ENCODE measurements at regions not wholly inside any gene's neighbourhood (a gene's known extent, or its start where the extent isn't known, plus 50 kb on each side); places are given as distances from the start of the nearest gene placed in this dataset.
"Not testable (repeated sequence)": the region's sequence is repeated elsewhere in the genome, so short reads cannot be mapped to it uniquely, and the experiment has no call there.

DNA sequence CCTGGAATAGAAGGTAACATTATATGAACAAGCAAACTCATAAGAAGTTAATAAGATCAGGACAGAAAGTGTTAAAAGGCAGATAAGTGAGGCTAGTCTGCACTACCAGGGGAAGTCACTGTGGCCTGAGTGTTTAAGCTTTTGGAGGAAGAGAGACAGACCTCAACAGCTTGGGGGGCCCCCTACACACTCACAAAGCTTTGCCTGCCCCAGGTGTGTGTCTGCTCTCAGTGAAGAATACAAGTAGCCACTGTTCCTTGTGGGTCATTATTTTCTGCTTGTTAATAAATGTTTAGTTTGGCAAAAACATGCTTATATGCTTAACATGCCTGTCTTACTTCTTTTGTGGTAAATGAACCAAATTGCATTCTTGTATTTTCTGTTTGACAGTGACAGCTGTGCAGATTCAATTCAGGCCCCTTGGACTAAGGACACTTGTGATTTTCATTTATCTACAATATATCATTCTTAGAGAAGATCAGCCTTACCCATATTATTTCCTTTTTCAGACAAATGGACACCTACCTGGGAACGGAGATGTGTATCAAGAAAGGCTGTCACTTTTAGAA, 50.7 kb upstream of the C12orf71 start:
- Mint-ChIP-seq H3K4me1 (no peaks in the 10 kb centered on the region), H3K36me3 (peaks cover 6% of the 10 kb centered on the region), H3K27ac (no peak overlapping the region), H3K9me3 (no peaks in the 10 kb centered on the region), H3K4me3 (no peak overlapping the region), H3K27me3 (no peaks in the 10 kb centered on the region)

GRCh38 chr12:27140478-27140969, 58.1 kb upstream of the C12orf71 start:
- no peaks in the 10 kb centered on the region for H3K9me3 Mint-ChIP-seq
- peaks cover 13% of the 10 kb centered on the region for H3K4me1 Mint-ChIP-seq
- H3K4me3 Mint-ChIP-seq = no peak overlapping the region
- peaks cover 6% of the 10 kb centered on the region for H3K36me3 Mint-ChIP-seq
- H3K27ac Mint-ChIP-seq = no peak overlapping the region
- H3K27me3 Mint-ChIP-seq = no peaks in the 10 kb centered on the region

- Mint-ChIP-seq H3K4me1 (peaks cover 13% of the 10 kb centered on the region), H3K27me3 (no peaks in the 10 kb centered on the region), H3K9me3 (no peaks in the 10 kb centered on the region), H3K27ac (no peak overlapping the region), H3K36me3 (peaks cover 2% of the 10 kb centered on the region), H3K4me3 (no peak overlapping the region)
Measured at GRCh38 chr12:27142101-27142721, 59.8 kb upstream of the C12orf71 start.

GRCh38 chr12:27143256-27144069, 61.1 kb upstream of the C12orf71 start:
- peak overlapping the region; percentile 71 for H3K4me3 Mint-ChIP-seq
- H3K36me3 Mint-ChIP-seq = peaks cover 2% of the 10 kb centered on the region
- H3K27me3 Mint-ChIP-seq = no peaks in the 10 kb centered on the region
- H3K4me1 Mint-ChIP-seq = peaks cover 13% of the 10 kb centered on the region
- peak overlapping the region; percentile 95 for H3K27ac Mint-ChIP-seq
- no peaks in the 10 kb centered on the region for H3K9me3 Mint-ChIP-seq

DNA sequence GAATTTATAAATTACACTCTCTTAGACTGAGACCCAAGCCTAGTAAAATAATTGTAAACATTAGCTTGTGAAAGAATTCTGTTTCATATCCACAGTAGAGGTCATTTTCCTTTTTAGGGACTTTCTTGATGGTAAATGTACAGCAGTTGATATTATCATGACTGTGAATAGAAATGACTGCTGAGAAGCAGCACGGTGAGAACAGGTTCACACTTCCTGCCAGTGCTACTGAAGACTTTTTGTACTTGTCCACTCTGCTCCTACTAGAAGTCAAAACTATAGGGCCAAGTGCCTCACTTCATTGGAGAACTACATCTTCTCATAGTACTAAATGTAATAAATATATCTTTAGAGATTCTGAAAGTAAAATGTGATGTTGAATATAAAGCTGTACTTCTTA, 63.3 kb upstream of the C12orf71 start:
- not testable (repeated sequence) for H3K36me3 Mint-ChIP-seq, H3K27me3 Mint-ChIP-seq, H3K9me3 Mint-ChIP-seq, H3K27ac Mint-ChIP-seq, H3K4me3 Mint-ChIP-seq
- H3K4me1 Mint-ChIP-seq = peaks cover 13% of the 10 kb centered on the region

GRCh38 chr12:27148373-27148772, 66.0 kb upstream of the C12orf71 start:
- Mint-ChIP-seq H3K27me3 (no peaks in the 10 kb centered on the region), H3K36me3 (no peaks in the 10 kb centered on the region), H3K4me1 (peaks cover 6% of the 10 kb centered on the region), H3K27ac (no peak overlapping the region), H3K4me3 (no peak overlapping the region), H3K9me3 (no peaks in the 10 kb centered on the region)

DNA sequence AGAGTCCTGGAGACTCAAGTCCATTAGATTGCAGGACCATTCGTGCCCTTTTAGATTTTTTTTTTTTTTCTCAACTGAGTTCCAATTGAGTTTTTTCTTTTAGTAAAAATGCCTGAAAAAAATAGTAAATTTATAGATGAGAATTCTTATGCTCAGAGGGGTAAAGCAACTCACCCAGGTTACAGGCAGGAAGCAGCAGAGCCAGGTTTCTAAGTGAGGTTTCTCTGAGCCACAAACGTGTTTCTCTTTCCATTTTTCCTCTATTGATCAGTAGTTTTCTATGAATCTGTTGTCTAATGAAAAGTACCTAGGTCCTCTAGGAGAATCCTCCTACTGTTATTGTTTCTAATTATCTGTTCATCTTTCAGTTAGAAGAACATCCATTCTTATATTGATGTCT, 66.4 kb upstream of the C12orf71 start:
- no peak overlapping the region for H3K27ac Mint-ChIP-seq
- H3K4me1 Mint-ChIP-seq = peaks cover 1% of the 10 kb centered on the region
- H3K36me3 Mint-ChIP-seq = no peaks in the 10 kb centered on the region
- H3K4me3 Mint-ChIP-seq = no peak overlapping the region
- no peaks in the 10 kb centered on the region for H3K27me3 Mint-ChIP-seq
- no peaks in the 10 kb centered on the region for H3K9me3 Mint-ChIP-seq

- Mint-ChIP-seq H3K27me3 (no peaks in the 10 kb centered on the region), H3K9me3 (no peaks in the 10 kb centered on the region), H3K4me3 (no peak overlapping the region), H3K27ac (no peak overlapping the region), H3K36me3 (no peaks in the 10 kb centered on the region), H3K4me1 (no peaks in the 10 kb centered on the region)
Measured at GRCh38 chr12:27151479-27151878, 69.1 kb upstream of the C12orf71 start.

DNA sequence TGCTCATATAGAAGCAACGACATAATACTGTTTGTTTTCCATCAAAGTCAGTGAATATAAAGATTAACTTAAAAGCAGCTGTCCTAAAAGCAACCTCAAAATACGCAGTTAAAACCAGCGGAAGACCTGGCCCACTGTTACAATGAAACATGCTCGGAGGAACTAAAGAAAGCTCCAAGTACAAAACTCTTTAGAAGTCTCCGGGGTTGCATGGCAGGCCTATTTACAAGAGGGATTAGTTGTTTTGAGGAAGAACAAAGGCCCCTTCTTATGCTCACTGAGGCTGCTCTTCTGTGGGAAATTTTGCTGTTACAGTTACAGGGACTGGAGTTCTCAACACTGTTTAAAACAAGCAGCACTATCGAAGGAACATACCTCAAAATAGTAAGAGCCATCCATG, 75.9 kb upstream of the C12orf71 start:
- no peaks in the 10 kb centered on the region for H3K9me3 Mint-ChIP-seq
- no peak overlapping the region for H3K4me3 Mint-ChIP-seq
- H3K27me3 Mint-ChIP-seq = no peaks in the 10 kb centered on the region
- no peaks in the 10 kb centered on the region for H3K36me3 Mint-ChIP-seq
- H3K27ac Mint-ChIP-seq = no peak overlapping the region
- H3K4me1 Mint-ChIP-seq = no peaks in the 10 kb centered on the region

DNA sequence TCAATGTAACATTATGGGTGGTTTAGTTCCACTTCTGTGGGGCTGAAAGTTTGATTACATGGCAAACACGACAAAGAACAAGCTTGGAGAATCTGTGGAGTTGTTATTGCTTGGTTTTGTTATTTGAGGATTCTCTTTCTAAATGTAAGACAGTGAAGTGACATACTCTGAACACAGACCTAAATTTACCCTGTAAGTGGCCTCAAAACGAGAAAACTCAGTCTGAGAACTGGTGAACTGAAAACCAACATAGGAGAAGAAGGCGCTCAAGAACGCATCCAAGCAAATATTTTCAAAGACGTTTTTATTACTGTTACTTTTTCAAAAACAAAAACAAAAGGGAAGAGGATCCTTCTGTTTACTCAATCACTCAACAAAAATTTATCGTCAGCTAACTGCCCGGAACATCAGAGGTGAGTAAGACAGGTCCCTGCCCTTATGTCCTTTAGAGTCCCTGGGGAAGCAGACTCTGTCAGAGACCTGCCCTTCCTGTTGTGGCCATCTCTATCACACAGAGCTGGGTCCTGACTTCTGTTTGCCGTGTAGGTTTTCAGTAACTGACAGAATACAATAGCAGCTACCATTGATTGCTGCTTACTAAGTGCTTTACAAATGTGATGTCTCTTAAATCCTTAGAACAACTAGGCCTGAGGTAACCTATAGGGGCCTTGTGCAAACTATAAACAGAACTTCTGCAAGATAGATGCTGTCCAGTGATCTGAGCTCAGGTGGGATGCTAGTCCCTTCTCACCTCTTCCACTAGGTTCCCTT, 79.3 kb upstream of the C12orf71 start:
- H3K9me3 Mint-ChIP-seq = no peaks in the 10 kb centered on the region

GRCh38 chr12:27162229-27162537, 79.8 kb upstream of the C12orf71 start:
- Mint-ChIP-seq H3K9me3 (no peaks in the 10 kb centered on the region), H3K36me3 (no peaks in the 10 kb centered on the region), H3K4me1 (no peaks in the 10 kb centered on the region), H3K27ac (no peak overlapping the region), H3K27me3 (no peaks in the 10 kb centered on the region), H3K4me3 (no peak overlapping the region)

More for the DNA sequence above, 79.3 kb upstream of the C12orf71 start:
- Mint-ChIP-seq H3K27ac (no peak overlapping the region), H3K4me3 (no peak overlapping the region), H3K36me3 (no peaks in the 10 kb centered on the region), H3K4me1 (no peaks in the 10 kb centered on the region), H3K27me3 (no peaks in the 10 kb centered on the region)

DNA sequence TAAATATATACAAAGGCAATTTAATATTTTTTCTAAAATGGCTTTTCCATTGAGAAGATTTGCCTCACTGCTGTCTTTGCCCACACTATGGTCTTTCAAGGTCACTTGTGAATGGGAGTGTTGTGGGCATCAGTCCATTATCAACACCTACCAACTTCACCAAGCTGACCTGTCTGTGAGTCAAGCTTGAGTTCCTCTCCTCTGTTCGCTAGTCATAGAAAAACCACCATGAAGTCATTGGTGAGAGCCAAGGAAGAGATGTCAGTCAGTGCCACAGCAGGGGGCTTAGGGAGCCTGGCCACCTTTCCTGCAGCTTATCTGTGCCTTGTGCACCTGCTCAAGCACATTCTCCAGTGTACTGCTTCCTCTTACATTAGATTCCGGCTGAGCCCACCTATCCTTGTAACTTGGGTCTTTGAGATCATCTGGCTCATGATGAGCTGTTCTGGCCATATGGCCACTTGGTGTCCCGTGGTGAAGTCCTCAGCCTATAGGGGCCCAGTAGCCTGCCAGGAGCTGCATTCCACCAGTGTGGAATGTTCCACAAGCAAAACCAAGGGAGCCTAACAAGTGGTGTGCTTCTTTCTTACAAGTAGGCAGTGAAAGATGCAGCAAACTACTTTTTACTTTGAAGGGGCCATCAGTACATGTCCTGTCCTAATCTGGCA, 80.8 kb upstream of the C12orf71 start:
- no peaks in the 10 kb centered on the region for H3K9me3 Mint-ChIP-seq
- H3K36me3 Mint-ChIP-seq = no peaks in the 10 kb centered on the region
- H3K27ac Mint-ChIP-seq = no peak overlapping the region
- no peaks in the 10 kb centered on the region for H3K4me1 Mint-ChIP-seq
- H3K4me3 Mint-ChIP-seq = no peak overlapping the region
- no peaks in the 10 kb centered on the region for H3K27me3 Mint-ChIP-seq

GRCh38 chr12:27163894-27164293, 80.2 kb upstream of the STK38L start:
- Mint-ChIP-seq H3K4me3 (no peak overlapping the region), H3K27me3 (no peaks in the 10 kb centered on the region), H3K36me3 (peaks cover 3% of the 10 kb centered on the region), H3K9me3 (peaks cover 5% of the 10 kb centered on the region), H3K4me1 (no peaks in the 10 kb centered on the region), H3K27ac (no peak overlapping the region)

DNA sequence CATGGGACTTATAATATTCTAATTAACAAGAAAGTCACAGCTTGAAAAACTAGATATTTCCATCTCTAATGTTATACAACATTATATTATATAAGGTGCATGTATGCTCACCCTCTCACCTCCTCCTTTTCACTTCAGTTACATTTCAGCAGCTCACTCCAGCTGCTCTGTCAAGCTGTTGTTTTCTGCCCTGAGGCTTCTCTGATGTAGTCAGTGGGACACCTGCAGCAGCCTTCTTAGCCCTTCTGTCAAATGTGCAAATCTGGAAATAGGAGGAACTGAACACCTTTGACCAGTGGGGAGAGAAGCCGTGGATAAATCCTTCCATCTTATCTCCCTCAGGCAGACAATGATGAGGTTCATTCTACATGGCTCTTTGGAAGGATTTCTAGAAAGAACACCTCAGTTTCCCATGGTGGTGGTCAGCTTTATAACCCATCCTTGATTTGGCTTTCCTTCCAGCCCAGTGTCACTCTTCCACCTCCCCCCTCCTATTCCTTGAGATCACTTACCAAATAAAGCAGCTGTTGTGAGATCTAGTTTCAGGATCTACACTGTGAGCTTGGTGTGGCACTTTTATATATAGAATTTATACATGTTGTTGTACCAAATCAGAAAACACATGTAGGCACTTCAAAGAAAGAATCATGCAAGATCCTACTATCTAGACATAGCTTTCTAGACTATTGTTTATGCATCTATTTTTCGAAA, 79.6 kb upstream of the STK38L start:
- Mint-ChIP-seq H3K9me3 (peaks cover 5% of the 10 kb centered on the region), H3K4me1 (no peaks in the 10 kb centered on the region), H3K27me3 (no peaks in the 10 kb centered on the region), H3K27ac (no peak overlapping the region), H3K4me3 (no peak overlapping the region), H3K36me3 (peaks cover 3% of the 10 kb centered on the region)

DNA sequence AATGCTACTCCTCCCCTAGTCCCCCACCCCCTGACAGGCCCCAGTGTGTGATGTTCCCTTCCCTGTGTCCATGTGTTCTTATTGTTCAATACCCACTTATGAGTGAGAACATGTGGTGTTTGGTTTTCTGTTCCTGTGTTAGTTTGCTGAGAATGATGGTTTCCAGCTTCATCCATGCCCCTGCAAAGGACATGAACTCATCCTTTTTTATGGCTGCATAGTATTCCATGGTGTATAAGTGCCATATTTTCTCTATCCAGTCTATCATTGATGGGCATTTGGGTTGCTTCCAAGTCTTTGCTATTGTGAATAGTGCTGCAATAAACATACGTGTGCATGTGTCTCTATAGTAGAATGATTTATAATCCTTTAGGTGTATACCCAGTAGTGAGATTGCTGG, 78.1 kb upstream of the STK38L start:
- Mint-ChIP-seq H3K36me3 (peaks cover 11% of the 10 kb centered on the region), H3K9me3 (peaks cover 14% of the 10 kb centered on the region)
- H3K4me3 Mint-ChIP-seq, H3K27ac Mint-ChIP-seq, H3K4me1 Mint-ChIP-seq, H3K27me3 Mint-ChIP-seq: not testable (repeated sequence)
